ENCODE measurements at regions not wholly inside any gene's neighbourhood (a gene's known extent, or its start where the extent isn't known, plus 50 kb on each side); places are given as distances from the start of the nearest gene placed in this dataset.

GRCh38 chr2:180227461-180227860, 220.4 kb upstream of the CWC22 start:
- TF ChIP-seq CTCF (IDR thresholded peaks at IDR 0.05), result no peak
- no peak for TF ChIP-seq ZFX (IDR thresholded peaks at IDR 0.05; ENCODE audit: borderline replicate concordance)

Data from 22Rv1 (cell line).